HG02678 (cell line): ENCODE measurements at regions not wholly inside any gene's neighbourhood (a gene's known extent, or its start where the extent isn't known, plus 50 kb on each side); places are given as distances from the start of the nearest gene placed in this dataset.

Source experiments
- ATAC-seq: cut with Tn5 transposase; IDR thresholded peaks from one replicate; pipeline ENCODE4 v1.9.1; 2021; ENCODE audit warnings: mild to moderate bottlenecking, moderate library complexity; ENCODE audit not compliant: unreplicated experiment

DNA sequence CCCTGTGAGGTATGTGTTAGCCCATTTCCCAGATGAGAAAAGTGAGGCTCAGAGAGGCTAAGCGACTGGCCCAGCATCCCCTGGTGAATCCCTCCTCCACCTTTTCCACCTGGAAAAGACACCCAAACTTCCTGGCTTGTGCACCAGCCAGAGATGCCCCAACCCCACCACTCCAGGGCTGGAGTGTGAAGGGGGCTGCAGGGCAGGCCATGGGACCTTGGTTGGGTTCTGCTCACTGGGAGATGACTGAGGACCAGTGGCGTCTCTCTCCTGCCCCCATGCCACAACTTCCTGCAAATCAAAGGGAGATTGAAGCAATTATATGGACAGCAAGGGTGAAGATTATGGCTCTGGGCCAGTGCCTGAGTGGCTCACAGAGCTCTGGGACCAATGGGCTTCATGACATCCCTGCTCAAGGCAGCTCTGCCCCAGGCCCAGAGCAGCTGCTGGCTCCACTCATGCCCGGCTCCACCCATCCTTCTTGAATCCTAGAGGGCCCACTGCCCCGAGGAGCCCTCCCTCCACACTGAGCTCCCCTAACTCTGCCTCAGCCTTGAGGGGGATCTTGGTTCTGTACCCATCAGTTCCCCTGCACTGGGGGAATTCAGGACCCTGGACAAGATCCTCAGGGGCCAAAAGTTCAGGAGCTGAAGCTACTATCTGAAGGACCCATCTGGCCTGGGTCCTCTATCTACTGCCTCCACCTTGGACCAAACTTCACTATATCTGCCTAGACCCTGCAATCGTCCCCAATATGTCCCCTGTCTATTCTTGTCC lies 416.9 kb downstream of the PTPRU start:
- no peak for ATAC-seq

DNA sequence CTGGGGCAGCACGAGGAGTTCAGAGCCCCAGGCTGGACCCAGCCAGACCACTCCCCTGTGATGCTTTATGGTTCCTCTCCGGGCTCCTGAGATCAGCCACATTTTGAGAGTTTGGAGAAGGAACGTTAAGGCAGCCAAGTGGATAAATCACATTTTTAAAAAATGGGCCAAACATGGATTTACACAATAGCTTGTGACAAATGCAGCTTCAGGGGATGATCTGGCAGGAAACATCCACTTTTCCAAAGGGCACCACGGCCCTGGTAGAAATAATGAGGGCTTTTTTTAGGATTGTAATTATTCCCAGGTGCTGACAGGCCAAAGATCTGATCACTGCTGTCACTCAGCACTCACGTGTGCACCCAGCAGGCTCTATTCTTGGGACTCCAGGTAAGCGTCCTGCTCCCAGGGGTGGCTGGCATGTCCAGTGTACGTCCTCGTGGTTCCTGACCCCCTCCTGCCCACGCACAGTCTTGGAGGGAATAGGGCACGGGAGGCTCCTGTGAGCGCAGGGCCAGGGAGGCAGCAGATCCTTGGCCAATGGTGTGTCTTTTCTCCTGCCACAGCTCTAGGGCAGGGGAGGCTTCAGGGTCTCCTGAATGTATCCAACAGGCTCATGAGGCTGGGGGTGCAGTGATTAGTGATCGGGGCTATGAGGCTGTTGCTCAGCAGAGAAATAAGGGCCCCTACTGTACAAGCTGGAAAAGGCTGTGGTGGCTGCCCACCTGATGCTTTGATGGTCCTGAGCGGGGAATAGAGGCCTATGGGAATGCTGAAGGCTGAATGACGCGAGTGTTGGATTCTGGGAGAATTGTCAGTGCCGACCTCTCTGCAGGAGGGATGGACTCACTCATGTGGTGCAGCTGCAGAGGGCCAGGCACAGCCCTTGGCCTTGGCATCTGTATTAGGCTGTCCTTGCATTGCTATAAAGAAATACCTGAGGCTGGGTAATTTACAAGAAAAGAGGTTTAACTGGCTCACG lies 415.7 kb downstream of the PTPRU start:
- ATAC-seq, result no peak

DNA sequence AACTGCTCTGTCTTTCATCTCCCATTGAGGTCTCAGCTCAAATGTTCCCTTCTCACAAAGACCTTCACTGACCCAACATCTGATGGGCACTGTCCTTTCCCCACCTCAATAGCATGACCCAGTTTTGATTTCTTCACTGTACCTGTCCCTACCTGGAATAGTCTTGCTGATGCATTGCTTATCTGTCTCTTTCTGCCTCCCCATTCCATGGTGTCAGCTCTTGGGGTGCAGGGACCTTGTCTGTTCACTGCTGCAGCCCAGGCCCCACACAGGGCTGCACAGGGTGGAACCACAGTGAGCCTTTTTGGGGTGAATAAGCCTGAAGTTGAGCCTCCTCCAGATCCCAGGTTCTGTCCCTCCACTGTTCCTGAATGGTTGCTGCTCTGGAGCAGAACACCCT lies 414.9 kb downstream of the PTPRU start:
- no peak for ATAC-seq

DNA sequence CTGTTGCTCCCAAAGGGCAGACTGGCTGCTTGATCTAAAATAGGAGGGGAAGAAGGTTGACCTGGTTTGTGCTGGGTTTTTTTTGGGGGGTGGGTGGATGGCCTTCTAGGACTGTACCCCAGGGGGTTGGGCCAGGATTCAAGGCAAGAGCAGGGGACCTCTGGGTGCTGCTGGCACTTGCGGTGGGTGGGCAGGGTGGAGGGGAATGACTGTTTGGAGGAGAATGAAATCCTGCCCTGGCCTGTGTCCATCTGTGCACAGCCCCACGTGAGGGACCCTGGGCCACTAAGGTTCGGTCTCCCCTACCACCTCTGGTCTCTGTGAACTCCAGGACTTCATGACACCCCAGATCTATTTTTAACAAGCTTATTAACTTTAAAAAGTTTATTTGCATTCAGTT lies 414.2 kb downstream of the PTPRU start:
- ATAC-seq, result no peak

DNA sequence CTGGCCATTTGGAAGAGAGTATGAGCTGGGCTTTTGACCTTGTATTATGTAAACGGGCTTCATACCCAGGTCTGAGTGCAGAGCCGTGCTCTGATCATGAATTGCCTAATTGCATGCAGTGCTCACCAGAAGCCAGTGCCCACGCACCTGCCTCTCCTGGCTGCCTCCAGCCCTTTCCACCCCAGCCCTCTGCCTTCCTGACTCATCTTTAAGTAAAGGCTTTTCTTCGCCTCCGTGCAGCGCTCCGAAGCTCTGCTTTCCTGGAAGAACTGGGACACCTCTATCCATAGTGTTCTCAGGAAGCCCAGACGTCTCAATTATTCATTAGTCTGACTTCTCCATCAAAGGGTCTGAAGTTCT lies 413.7 kb downstream of the PTPRU start:
- ATAC-seq, result no peak

DNA sequence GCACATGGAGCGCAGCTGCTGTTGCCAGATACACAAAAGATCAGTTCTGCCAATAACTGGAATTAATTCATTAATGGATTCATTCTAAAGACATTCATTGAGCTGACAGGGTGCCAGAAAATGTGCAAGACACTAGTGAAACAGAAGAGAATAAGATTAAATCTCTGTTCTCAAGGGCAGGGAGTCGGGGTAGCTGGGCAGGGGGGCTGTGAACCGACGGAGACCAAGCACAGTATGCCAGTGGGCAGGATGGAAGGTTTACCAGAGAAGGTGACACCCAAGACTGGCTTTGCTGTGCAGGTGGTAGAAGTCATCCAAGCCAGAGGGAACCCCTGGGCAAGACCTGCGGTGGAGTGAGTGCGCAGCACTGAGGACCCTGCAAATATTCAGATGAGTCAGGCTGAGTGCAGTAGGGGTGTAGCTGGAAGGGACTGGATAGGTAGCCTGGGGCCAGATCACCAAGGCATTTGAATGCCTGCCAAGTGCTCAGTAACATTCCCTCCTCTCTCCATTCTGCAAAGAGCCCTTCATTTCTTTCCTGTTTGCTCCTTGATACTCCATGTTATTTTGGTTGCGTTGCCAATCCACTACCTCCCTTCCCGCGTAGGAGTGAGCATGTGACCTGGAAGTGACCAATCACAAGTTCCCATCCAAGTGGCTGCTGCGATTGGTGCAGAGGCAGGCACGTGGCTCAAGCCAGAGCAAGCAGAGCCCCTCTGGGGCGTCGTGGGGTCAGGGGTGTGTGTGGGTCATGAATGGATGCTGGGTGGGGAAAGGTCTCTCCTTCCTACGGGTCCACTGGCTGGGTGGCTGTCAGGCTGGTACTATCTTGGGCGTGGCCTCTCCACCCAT lies 413.1 kb downstream of the PTPRU start:
- ATAC-seq, result no peak

DNA sequence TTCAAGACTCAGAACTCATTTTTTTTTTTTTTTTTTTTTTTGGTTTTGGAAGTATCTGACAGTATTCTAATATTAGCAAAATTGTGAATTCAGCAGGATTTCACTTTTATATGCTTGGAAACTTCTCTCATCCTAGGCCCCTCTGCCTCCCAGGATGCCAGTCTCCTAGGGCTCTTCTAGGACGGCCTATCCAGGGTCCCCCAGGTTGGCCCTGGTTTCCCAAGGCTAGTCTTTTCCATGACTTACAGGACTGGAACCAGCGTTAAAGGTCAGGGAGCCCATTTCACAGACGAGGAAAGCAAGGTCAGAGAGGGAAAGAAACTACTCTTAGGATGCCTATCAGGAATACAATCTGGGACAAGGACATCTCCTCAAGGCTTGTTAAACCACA lies 412.5 kb downstream of the PTPRU start:
- no peak for ATAC-seq

DNA sequence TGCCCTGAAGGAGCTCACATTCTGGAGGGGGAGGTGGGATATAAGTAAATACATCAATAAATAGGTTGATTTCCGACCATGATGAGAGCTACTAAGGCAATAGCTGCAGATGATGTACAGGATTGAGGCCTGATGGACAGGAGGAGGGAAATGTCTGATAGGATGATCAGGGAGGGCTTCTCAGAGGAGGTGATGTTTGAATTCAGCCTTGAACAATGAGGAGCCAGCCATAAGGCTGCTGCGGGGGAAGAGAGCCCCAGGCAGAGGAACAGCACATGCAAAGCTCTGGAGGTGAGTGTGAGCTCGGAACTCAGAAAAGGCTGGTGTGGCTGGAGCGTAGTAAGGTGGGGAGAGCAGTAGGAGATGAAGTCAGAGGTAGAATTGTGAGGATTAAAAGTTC lies 411.7 kb downstream of the PTPRU start:
- ATAC-seq, result no peak

DNA sequence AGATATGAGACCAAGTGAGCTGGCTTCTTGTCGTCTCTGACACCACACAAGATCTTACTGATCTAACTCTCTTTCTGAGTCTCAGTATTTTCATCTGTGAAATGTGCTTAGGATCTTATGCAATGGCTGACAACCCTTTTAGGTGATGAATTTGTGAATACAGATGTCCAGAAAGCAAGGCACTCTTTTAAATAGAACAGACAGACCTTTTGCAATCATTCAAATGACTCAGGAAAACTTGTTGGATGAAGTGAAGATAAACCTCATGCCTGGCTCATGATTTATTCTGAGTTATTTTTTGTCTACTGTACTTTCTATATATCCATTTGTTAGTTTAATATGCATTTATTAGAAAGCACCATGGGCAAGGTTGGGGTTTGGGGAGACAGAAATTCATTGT lies 411.3 kb downstream of the PTPRU start:
- no peak for ATAC-seq

DNA sequence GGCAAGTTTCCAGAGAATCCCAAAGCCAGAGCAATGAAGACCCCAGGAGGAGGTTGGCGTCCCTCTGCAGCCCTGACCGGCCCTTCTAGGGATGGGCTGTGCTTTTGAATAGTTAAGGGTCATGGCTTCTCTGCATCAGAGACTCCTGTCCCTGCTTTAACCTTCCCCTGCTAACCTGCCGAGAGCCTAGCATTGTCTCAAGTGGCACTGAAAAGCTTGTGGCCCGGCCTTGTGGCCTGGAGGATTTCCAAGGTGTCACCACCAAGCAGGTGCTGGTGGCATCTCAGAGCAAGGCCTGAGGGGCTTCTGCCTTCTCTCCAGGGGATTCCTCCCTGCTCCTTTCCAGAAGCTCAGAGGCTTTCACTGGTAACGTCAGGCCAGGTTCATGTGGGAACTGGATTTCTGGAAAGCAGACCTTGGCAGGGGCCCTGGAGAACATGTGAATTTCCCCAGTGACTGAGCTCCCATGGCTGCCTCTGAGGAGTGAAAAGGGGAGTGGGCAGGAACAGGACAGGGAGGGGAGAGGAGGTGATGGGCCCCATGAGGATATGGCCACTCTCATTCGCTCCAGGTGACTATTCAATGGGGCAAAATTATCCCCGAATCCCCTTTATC lies 409.9 kb downstream of the PTPRU start:
- no peak for ATAC-seq

DNA sequence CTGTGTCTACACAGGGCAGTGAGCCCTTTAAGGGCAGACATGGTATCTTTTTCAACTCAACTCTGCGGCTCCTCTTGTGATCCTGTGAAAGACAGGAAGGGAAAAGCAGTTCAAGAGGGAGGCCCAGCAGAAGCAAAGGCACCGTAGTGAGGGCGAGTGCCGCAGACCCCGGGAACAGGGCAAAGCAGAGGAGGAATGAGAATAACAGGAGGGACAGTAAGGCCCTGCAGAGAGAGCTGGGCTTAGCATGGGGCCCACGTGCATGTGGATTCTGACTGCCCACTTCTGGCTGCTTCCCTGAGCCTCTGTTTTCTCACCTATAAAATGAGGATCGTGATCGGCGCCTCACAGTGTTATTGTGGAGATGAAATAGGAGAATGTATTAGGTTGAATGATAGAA lies 409.3 kb downstream of the PTPRU start:
- no peak for ATAC-seq

DNA sequence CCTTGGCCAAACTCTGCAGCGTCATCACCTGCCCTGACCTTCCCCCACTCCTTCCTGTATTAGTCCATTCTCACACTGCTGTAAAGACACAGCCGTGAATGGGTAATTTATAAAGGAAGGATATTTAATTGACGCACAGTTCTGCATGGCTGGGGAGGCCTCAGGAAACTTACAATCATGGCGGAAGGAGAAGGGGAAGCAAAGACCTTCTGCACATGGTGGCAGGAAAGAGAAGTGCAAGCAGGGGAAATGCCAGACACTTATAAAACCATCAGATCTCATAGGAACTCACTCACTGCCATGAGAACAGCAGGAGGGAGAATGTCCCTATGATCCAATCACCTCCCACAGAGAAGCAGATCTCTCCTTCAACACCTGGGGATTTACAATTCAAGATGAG lies 408.5 kb downstream of the PTPRU start:
- no peak for ATAC-seq

DNA sequence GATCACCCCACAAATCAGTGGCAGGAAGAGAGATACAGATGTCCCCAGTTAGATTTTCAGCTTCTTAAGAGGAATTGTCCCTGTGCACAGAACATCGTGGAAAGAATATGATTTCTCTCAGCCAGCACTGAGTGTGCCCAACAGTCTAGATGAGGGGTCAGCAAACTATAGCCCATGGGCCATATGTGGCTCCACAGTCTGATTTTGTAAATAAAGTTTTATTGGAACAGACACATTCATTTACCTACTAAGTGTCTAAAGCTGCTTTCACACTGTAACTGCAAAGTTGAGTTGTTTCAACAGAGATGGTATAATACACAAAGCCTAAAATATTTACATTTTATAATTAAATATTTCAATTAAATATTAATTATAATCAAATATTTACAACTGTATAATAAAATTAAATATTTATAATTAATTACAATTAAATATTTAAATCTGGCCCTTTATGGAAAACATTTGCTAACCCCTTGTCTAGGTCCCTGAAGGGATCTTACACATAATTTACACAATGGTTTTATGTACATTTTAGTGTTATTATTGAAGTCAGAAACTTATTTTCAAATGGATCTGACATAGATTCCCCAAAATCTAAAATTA lies 407.6 kb downstream of the PTPRU start:
- ATAC-seq, result no peak

DNA sequence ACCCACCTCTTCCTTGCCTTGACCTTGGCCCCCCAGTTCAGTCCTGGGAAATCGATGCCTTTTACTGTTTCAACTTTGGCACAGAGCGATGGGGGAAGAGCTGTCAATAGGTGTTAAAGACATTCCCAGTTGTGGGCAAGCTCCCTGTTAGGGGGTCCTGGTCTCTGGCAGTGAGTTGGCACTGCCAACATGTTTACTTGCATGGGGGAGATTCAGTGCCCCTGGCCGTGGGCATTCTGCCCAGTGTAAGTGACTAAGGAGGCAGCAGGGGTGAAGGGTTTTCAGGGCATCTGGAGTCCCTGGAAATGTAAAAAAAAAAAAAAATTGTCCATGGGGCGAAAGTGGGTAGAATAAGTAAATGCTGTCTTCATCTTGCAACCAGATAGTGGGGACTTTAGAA lies 407.0 kb downstream of the PTPRU start:
- no peak for ATAC-seq

DNA sequence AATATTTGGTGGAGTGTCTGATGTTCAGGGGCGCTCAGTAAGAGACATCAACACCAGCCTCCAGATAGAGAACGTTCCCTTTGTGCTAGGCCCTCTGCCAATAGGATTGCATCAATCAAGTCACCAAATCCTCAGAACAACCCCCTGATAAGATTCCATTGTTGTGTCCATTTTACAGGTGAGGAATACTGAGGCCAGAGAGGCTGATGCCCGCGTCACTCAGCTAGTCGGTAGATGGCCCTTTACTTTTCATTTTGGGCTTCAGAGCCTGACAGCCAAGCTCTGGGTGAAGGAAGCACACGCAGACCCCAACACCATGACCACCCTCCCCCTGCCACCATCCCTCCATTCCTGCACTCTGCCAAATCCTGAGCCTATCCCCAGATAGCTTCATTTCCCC lies 406.2 kb downstream of the PTPRU start:
- ATAC-seq, result no peak

DNA sequence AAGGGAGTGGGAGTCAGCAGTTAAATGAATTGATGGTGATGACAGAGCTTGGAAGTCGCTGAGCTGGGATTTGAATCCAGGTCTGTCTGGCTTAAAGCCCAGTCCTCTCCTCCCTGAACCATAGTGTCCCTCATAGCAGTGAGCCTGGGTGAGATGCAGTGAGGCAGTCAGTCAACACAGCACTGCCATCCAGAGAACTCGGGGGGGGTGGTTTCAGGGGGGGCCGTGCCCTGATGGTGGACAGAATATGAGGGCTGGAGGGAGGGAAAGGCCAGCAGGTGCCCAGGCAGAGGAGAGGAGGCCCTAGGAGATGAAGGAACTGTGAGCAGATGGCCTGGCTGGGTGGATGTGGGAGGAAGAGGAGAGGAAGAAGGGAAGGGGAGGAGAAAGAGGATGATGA lies 405.6 kb downstream of the PTPRU start:
- ATAC-seq, result no peak

DNA sequence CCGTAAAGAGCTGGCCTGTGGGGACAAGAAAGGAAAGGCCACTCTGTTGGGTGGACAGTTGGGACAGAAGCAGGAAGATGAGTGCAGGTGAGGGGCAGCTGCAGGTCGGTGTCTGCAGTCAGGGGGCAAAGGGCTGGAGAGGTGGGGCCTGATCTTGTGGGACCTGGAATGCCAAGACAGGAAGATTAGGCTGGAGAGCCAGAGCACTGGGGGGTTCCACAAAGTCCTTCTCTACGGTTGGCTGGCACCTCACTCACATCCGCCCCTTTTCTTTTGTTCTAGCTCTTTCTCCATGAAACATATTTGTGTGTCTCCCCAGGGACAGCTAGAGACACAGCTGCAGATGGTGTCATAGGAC lies 404.1 kb downstream of the PTPRU start:
- no peak for ATAC-seq

DNA sequence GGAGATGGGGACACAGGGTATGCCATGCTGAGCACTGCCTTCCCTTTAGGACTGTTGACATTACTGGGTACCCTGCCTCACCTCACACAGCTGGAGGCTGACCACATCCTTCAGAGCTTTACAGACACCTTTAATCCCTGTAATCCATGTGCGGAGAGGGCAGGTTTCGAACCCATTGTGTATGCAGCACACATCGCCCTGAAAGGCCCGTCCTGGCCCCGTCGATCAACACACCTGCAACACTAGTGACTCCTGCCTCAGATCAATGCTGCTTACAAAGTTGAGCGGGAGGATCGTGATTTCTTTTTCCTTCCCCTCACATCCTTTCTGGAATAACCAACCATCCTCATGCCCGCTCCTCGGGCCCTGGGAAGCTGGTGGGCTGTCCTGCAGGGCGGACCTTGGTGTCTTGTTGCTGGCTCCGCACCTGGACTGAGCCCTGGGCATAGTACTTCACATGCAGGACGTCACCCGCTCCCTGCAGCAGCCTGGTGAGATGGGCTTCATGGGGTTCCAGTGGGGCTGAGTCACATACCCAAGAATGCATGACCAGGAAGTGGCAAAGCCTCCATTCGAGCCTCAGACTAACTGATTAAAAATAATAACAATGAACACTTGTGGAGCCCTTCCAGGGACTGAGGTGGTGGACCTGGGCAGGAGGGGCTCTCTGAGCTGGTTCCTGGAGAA lies 403.6 kb downstream of the PTPRU start:
- no peak for ATAC-seq

DNA sequence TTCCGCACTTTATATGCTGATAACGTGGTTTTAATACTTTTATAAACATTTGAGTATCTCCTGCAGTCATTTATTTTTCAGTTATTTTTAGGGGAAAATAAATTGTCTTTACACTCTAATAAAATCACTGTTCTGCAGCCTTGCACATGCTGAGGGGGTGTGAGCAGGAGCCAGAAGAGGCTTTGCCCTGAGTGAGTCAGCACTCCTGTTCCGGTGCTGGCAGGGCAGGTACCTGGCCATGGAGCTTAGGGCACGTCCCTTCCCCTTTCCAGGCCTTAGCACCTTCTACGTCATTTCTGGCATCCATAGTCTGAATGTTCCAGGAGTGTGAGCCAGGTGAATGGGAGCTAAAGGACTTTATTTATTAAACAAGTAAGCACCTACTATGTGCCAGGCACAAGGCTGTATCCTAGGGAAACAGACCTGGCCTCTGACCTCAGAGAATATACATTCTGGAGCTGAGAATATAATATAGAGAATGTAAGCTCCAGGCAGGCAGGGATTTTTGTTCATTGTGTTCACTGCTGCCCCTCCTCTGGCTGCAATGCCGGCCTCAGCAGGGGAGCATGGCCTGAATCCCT lies 402.9 kb downstream of the PTPRU start:
- ATAC-seq, result no peak

DNA sequence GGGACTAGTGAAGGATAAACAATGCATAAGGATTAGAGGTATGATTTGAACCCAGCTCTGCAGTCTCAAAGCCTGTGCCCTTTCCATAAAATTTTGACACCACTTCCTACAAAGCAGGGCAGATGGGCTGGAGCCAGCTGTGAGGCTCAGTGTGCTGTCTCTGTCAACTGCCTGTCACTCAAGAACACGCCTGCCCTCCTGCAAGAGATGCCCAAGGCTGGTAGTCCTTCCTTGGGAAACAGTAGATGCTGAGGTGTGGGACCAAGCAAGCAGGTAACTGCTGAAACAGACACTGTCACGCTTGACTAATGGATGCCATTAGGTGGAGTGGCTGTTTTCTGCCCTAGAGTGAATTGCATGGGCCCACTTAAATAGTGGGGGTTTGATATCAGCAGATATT lies 402.0 kb downstream of the PTPRU start:
- ATAC-seq, result no peak
